ENCODE measurements at regions not wholly inside any gene's neighbourhood (a gene's known extent, or its start where the extent isn't known, plus 50 kb on each side); places are given as distances from the start of the nearest gene placed in this dataset.
"Not testable (repeated sequence)": the region's sequence is repeated elsewhere in the genome, so short reads cannot be mapped to it uniquely, and the experiment has no call there.

GRCh38 chr5:135158982-135159381, 125.0 kb upstream of the PITX1 start:
- DNase-seq (ENCODE audit: low read depth in 2 of 3, low spot score in 2 of 3) = no peak

- DNase-seq (ENCODE audit: low read depth in 2 of 3, low spot score in 2 of 3) = no peak
Measured at GRCh38 chr5:135158314-135158697, 124.3 kb upstream of the PITX1 start.

GRCh38 chr5:135157421-135158313, 123.6 kb upstream of the PITX1 start:
- no peak for DNase-seq (ENCODE audit: low read depth in 2 of 3, low spot score in 2 of 3)

- DNase-seq (ENCODE audit: low read depth in 2 of 3, low spot score in 2 of 3) = no peak
Measured at GRCh38 chr5:135156715-135157404, 122.8 kb upstream of the PITX1 start.

GRCh38 chr5:135156337-135156714, 122.3 kb upstream of the PITX1 start:
- DNase-seq (ENCODE audit: low read depth in 2 of 3, low spot score in 2 of 3) = no peak

- no peak for DNase-seq (ENCODE audit: low read depth in 2 of 3, low spot score in 2 of 3)
Measured at GRCh38 chr5:135155616-135156214, 121.7 kb upstream of the PITX1 start.

- DNase-seq (ENCODE audit: low read depth in 2 of 3, low spot score in 2 of 3) = no peak
Measured at GRCh38 chr5:135154961-135155360, 120.9 kb upstream of the PITX1 start.

GRCh38 chr5:135154197-135154596, 120.2 kb upstream of the PITX1 start:
- DNase-seq (ENCODE audit: low read depth in 2 of 3, low spot score in 2 of 3) = no peak

- DNase-seq (ENCODE audit: low read depth in 2 of 3, low spot score in 2 of 3) = no peak
Measured at GRCh38 chr5:135153661-135154060, 119.6 kb upstream of the PITX1 start.

- DNase-seq (ENCODE audit: low read depth in 2 of 3, low spot score in 2 of 3) = no peak
Measured at GRCh38 chr5:135153259-135153658, 119.2 kb upstream of the PITX1 start.

GRCh38 chr5:135151660-135152059, 117.6 kb upstream of the PITX1 start:
- not testable (repeated sequence) for DNase-seq (ENCODE audit: low read depth in 2 of 3, low spot score in 2 of 3)

GRCh38 chr5:135151256-135151655, 117.2 kb upstream of the PITX1 start:
- DNase-seq (ENCODE audit: low read depth in 2 of 3, low spot score in 2 of 3) = no peak

GRCh38 chr5:135150767-135151166, 116.7 kb upstream of the PITX1 start:
- no peak for DNase-seq (ENCODE audit: low read depth in 2 of 3, low spot score in 2 of 3)

GRCh38 chr5:135149956-135150723, 116.1 kb upstream of the PITX1 start:
- no peak for DNase-seq (ENCODE audit: low read depth in 2 of 3, low spot score in 2 of 3)

- no peak for DNase-seq (ENCODE audit: low read depth in 2 of 3, low spot score in 2 of 3)
Measured at GRCh38 chr5:135149229-135149955, 115.4 kb upstream of the PITX1 start.

- DNase-seq (ENCODE audit: low read depth in 2 of 3, low spot score in 2 of 3) = no peak
Measured at GRCh38 chr5:135147294-135148090, 113.5 kb upstream of the PITX1 start.

GRCh38 chr5:135145985-135146384, 112.0 kb upstream of the PITX1 start:
- no peak for DNase-seq (ENCODE audit: low read depth in 2 of 3, low spot score in 2 of 3)

- not testable (repeated sequence) for DNase-seq (ENCODE audit: low read depth in 2 of 3, low spot score in 2 of 3)
Measured at GRCh38 chr5:135143682-135144081, 109.7 kb upstream of the PITX1 start.

GRCh38 chr5:135141303-135142268, 107.6 kb upstream of the PITX1 start:
- no peak for DNase-seq (ENCODE audit: low read depth in 2 of 3, low spot score in 2 of 3)
